ENCODE measurements at regions not wholly inside any gene's neighbourhood (a gene's known extent, or its start where the extent isn't known, plus 50 kb on each side); places are given as distances from the start of the nearest gene placed in this dataset.

DNA sequence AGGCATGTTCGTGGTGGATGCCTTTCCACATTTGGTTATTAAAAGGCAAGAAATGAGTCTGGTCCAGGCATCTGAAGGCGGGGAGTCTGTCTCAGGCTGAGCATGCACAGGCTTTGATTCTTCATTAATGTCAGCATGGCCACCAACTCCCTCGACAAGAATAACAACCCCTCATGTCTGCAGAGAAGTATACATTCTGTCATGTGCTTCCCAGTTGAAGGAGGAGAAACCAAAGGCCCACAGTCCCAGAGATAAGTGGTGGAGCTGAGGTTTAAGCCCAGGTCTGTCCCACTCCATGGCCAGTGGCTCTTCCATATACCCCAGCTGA lies 61.6 kb upstream of the LAPTM5 start:
- H3K4me3 Mint-ChIP-seq = no peak overlapping the region

DNA sequence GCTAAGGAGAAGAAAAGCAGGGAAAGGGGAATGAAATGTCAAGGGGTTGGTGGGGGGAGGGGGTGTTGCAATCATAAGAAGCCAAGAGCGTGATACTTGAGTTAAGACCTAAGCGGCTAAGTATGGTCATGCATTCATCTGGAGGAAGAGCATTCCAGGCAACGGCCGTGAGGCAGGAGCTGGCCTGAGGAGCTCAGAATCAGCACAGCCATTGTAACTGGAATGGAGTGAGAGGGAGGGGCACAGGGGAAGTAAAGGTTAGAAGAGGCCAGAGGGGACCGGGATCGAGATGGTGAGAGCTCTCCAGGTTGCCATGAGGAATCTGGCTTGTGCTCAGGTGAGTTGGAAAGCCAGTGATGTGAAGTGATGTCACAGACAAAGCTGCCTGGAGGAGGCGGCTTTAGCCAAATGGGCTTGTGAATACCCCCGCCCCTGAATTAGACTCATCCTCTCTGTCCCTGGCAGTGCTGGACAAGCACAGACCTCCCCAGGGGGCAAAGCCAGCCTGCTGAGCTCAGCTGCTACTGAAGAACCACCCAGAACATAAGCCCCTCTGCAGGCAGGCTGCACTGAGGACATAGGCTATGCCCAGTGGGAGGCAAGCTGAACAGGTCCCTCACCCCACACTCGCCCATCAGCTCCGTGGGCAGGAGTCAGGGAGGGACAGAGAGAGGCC lies 61.1 kb upstream of the LAPTM5 start:
- H3K4me1 Mint-ChIP-seq (ENCODE audit: low read depth) = peaks cover 2% of the 10 kb centered on the region
- H3K27ac Mint-ChIP-seq = peak overlapping the region; percentile 50
- no peaks in the 10 kb centered on the region for H3K36me3 Mint-ChIP-seq (ENCODE audit: low read depth)
- no peaks in the 10 kb centered on the region for H3K9me3 Mint-ChIP-seq
- peaks cover 36% of the 10 kb centered on the region for H3K27me3 Mint-ChIP-seq
- H3K4me3 Mint-ChIP-seq = no peak overlapping the region
- DNase-seq = no peak

More for the DNA sequence above, 61.6 kb upstream of the LAPTM5 start:
- H3K27ac Mint-ChIP-seq = no peak overlapping the region
- no peaks in the 10 kb centered on the region for H3K36me3 Mint-ChIP-seq (ENCODE audit: low read depth)
- no peaks in the 10 kb centered on the region for H3K9me3 Mint-ChIP-seq
- DNase-seq = no peak
- H3K27me3 Mint-ChIP-seq = peaks cover 41% of the 10 kb centered on the region
- peaks cover 7% of the 10 kb centered on the region for H3K4me1 Mint-ChIP-seq (ENCODE audit: low read depth)

DNA sequence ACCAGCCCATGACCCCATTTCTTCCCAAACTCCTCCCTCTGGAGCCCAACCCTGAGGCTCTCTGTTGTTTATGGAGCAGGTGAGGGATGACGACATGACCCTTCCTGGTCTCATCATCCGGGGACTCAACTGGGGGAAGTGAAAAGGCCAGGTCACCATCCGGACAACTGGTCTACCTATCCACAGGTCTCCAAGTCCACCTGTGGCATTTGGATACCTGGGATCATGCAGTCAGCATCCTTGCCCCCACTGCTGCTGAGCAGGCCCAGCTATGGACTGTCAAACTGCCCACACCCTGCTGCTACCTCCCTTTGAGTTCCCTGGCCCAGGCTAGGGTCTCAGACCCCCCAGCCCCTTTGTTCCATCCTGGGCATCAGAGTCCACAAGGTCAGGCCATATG lies 60.0 kb upstream of the LAPTM5 start:
- H3K27me3 Mint-ChIP-seq = peaks cover 29% of the 10 kb centered on the region
- H3K27ac Mint-ChIP-seq = no peak overlapping the region
- H3K4me3 Mint-ChIP-seq = no peak overlapping the region

DNA sequence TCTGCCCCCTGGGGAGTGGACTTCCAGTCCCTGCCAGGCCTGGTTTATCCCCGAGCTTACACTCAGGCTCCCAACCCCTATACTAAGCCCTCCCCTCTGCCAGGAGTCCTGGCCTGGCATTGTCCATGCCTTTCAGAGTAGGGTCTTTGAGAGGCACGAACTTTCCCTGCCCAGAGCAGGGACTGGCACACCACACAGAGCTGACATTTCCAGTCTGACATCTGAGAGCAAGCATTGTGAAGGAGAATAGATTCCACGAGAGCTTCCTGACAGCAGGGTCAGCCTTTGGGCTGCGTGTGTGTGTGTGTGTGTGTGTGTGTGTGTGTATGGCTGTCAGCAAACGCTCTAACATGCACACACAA lies 59.5 kb upstream of the LAPTM5 start:
- Mint-ChIP-seq H3K27ac (no peak overlapping the region), H3K4me3 (no peak overlapping the region), H3K4me1 (ENCODE audit: low read depth) (no peaks in the 10 kb centered on the region), H3K27me3 (peaks cover 27% of the 10 kb centered on the region), H3K36me3 (ENCODE audit: low read depth) (no peaks in the 10 kb centered on the region), H3K9me3 (no peaks in the 10 kb centered on the region)
- no peak for DNase-seq

More for the DNA sequence above, 60.0 kb upstream of the LAPTM5 start:
- Mint-ChIP-seq H3K9me3 (no peaks in the 10 kb centered on the region), H3K36me3 (ENCODE audit: low read depth) (no peaks in the 10 kb centered on the region), H3K4me1 (ENCODE audit: low read depth) (no peaks in the 10 kb centered on the region)
- DNase-seq = no peak

DNA sequence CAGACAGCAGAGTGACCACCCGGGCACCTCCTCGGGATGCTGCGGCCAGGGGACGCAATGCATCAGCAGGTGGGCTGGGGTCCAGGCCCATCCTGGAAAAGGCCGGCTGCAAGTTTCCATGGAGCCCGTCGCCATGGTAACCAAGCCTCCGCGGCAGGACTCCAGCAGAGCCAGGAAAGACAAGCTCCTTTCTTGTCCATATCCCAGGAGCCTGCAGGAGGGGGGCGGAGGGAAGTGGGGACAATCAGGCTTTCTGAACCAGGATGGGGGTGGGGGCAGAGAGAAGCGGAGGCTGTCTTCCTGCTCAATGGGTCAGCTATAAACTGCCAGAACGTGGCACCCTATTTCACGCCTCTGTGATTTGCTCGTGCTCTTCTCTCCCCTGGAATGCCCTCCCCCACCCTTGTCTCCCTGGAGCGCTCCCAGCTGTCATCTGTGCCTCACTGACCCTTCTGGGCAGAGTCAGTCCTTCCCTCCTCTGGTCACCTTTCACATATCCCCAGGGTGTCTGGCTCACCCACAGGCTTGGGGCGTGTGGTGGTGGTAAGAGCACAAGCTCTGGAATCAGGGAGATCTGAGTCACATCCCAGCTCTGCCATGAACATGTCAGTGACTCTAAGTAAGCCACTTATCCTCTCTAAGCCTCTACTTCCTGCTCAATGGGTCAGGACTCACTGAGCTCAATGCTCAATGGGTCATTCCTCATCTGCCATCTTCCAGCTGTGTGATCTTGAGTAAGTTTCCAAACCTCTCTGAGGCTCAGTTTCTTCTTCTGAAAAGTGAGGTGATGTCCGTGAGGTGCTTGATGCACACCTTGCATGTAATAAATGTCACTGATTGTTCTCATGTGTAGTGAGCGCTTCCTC lies 58.9 kb upstream of the LAPTM5 start:
- no peak overlapping the region for H3K27ac Mint-ChIP-seq
- no peaks in the 10 kb centered on the region for H3K36me3 Mint-ChIP-seq (ENCODE audit: low read depth)
- no peaks in the 10 kb centered on the region for H3K4me1 Mint-ChIP-seq (ENCODE audit: low read depth)
- peaks cover 22% of the 10 kb centered on the region for H3K27me3 Mint-ChIP-seq
- no peak overlapping the region for H3K4me3 Mint-ChIP-seq
- H3K9me3 Mint-ChIP-seq = no peaks in the 10 kb centered on the region
- no peak for DNase-seq

DNA sequence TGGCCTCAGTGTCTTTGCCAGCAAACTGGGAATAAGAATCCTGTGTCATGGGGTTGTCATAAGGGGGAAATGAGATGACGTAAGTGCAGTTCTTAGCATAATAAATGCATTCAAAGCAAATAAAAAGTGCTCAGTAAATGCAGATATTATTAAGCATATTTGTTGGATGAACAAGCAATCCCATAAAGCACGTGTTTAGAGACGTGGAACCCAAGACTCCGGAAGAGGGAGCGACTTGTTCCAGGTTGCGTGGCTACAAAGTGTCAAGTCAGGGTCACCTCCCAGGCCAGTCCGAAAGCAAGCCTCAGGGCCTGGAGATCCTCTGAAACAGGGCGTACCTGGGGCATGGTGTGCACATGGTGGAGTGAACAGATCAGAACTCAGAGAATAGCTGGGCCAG lies 58.0 kb upstream of the LAPTM5 start:
- peaks cover 21% of the 10 kb centered on the region for H3K27me3 Mint-ChIP-seq
- H3K36me3 Mint-ChIP-seq (ENCODE audit: low read depth) = no peaks in the 10 kb centered on the region
- H3K4me3 Mint-ChIP-seq = no peak overlapping the region
- no peaks in the 10 kb centered on the region for H3K9me3 Mint-ChIP-seq
- H3K27ac Mint-ChIP-seq = no peak overlapping the region
- no peaks in the 10 kb centered on the region for H3K4me1 Mint-ChIP-seq (ENCODE audit: low read depth)
- no peak for DNase-seq

DNA sequence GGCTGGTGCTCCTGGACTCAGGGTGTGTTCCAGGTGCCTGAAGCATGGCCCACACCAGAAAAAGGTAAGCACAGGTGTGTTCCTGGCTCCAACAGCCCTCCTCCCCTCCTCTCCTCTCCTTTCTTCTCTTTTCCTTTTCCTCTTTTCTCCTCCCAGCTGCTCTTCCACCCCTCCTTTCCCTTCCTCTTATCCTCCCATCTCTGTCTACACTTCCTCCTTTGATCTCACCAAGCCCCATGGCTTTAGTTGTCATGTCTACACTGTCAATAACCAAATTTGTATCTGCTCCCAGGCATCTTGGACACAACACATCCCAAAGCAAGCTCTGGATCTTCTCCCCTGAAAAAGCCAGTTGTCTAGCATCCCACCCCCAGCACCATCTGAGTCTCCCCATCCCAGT lies 56.7 kb upstream of the LAPTM5 start:
- Mint-ChIP-seq H3K9me3 (no peaks in the 10 kb centered on the region), H3K27me3 (peaks cover 21% of the 10 kb centered on the region), H3K27ac (no peak overlapping the region), H3K4me3 (no peak overlapping the region), H3K4me1 (ENCODE audit: low read depth) (no peaks in the 10 kb centered on the region), H3K36me3 (ENCODE audit: low read depth) (no peaks in the 10 kb centered on the region)
- DNase-seq = no peak

DNA sequence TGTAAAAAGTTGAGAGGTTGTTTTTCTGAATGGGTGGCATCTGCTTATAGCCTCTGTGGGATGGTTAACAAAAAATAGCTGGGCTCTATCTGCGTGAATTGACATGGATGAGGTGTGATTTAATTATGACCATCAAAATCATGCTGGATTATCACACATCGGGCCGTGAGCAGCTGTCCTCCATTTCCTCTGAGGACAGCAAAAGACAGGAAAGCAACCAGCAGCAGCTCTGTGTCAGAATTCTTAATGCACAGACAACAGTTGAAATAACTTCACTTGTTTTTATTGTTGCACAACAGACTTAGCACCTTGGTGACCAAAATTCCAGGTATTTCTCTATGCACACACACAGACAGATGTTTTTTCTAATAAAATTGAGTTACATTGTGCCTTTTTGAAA lies 54.5 kb upstream of the LAPTM5 start:
- Mint-ChIP-seq H3K9me3 (no peaks in the 10 kb centered on the region), H3K4me1 (ENCODE audit: low read depth) (no peaks in the 10 kb centered on the region), H3K4me3 (no peak overlapping the region), H3K27ac (no peak overlapping the region), H3K27me3 (peaks cover 24% of the 10 kb centered on the region), H3K36me3 (ENCODE audit: low read depth) (no peaks in the 10 kb centered on the region)
- DNase-seq = no peak

DNA sequence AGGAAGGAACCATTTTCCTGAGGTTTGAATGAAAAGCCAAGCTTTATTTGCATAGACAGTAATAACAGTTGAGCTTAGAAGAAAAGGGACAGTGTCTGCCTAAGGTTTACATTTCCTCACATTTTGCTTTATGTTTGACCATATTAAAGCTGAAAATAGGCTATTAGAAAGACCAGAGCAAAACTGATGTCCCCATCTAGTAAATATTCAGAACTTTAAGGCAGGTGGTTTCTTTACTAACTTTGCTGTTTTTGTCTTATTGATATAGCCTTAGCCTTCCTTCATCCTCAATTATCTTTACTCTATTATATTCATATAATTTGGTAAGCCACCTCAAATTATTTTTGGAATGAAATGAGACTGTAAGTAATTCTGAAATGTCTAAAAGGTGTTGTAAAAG lies 53.6 kb upstream of the LAPTM5 start:
- Mint-ChIP-seq H3K27ac (no peak overlapping the region), H3K9me3 (no peaks in the 10 kb centered on the region), H3K36me3 (ENCODE audit: low read depth) (no peaks in the 10 kb centered on the region), H3K4me3 (no peak overlapping the region), H3K4me1 (ENCODE audit: low read depth) (no peaks in the 10 kb centered on the region), H3K27me3 (peaks cover 33% of the 10 kb centered on the region)
- DNase-seq = no peak

DNA sequence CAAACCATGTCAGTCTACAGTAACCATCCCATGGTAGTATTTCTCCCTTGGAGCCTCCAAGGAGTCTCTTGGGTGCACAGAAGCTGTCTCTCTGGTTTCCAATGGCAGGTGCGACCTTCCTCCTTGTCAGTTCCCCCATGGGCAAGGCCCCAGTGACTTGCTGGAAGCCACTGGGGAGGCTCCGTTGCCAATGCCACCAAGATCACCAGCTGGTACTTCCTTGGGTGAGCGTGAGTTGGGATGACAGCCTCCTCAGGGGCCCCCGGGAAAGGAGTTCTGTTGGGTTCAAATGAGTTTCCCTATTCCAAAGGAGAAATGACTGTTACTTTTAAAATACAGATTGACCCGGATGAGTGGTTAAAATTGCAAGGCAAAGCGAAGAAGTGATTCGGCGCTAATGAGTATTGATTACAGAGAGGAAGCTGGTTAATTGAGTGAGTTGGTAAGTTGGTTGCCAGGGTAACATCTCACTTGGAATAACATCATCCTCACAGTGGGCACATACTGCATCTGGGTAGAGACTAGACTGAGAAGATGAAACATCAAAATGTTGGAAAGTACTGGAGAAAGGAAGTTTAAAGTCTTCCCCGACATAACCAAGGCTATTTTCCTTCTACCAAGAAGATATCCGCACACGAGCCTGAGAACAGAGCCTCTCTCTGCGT lies 53.0 kb upstream of the LAPTM5 start:
- Mint-ChIP-seq H3K4me3 (no peak overlapping the region), H3K36me3 (ENCODE audit: low read depth) (no peaks in the 10 kb centered on the region), H3K27me3 (peaks cover 39% of the 10 kb centered on the region), H3K27ac (no peak overlapping the region), H3K9me3 (no peaks in the 10 kb centered on the region), H3K4me1 (ENCODE audit: low read depth) (no peaks in the 10 kb centered on the region)
- no peak for DNase-seq

DNA sequence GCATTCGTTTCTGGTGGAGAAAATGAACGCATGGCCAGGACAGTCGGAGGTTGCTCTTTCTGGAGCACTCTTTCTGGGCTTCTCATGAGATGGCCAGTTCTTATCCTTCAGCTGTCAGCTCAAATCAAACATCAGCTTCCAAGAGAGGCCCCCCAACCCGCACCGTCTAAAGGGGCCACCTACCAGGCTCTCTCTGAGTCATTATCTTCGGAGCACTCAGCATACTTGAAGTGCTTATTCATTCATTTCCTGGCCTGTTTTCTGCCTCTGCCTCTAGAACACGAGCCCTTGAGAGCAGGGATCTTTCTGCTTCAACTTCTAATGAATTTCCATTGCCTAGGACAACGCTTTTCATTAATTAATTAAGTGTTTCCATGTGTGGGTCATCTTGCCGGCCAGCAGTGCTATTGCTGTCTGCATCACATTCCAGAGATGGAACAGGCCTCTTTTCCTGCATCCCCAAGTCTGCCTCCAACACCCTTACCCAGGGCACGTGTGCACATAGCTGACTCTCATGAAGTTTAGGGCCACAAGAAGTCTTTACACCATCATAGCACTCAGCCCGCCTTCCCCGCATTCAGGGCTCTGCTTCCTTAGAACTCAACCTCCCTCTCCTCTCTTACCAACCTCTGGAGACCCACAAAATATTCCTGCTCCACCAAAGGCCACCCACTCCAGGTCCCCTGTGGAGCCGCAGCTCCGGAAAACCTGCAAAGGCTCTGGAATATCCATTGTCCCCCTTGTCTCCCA lies 52.1 kb upstream of the LAPTM5 start:
- Mint-ChIP-seq H3K27ac (no peak overlapping the region), H3K36me3 (ENCODE audit: low read depth) (no peaks in the 10 kb centered on the region), H3K4me1 (ENCODE audit: low read depth) (no peaks in the 10 kb centered on the region), H3K27me3 (peaks cover 47% of the 10 kb centered on the region), H3K9me3 (no peaks in the 10 kb centered on the region), H3K4me3 (no peak overlapping the region)
- no peak for DNase-seq

DNA sequence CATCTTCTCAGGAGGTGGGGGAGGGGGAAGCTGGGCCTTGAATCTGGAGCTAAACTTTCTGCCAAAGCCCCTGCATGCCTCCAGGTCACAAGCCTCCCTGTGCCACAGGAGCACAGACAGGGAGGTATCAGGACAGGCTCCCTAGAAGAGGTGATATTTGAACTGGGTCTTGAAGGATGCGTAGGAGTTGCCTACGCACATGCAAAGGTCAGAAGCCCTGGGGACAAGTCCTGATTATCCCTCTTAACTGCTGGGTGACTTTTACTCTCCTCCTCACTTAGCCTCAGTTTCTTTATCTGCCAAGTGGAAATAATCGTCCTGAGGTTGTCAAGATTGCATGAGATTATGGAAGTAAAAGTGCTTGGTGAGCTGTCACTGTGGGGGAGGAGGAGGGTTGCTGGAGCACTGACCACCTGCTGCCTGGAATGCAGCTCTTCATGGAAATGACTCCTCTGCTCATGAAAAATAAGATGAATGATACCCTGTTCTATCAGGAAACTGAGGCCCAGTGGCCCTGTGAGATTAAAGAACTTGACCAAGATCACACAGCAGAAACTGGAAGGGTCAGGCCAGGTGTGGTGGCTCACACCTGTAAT lies 50.6 kb upstream of the LAPTM5 start:
- H3K27ac Mint-ChIP-seq = no peak overlapping the region
- H3K27me3 Mint-ChIP-seq = peaks cover 57% of the 10 kb centered on the region
- H3K4me1 Mint-ChIP-seq (ENCODE audit: low read depth) = no peaks in the 10 kb centered on the region
- DNase-seq = no peak
- H3K4me3 Mint-ChIP-seq = no peak overlapping the region
- no peaks in the 10 kb centered on the region for H3K36me3 Mint-ChIP-seq (ENCODE audit: low read depth)
- H3K9me3 Mint-ChIP-seq = no peaks in the 10 kb centered on the region

DNA sequence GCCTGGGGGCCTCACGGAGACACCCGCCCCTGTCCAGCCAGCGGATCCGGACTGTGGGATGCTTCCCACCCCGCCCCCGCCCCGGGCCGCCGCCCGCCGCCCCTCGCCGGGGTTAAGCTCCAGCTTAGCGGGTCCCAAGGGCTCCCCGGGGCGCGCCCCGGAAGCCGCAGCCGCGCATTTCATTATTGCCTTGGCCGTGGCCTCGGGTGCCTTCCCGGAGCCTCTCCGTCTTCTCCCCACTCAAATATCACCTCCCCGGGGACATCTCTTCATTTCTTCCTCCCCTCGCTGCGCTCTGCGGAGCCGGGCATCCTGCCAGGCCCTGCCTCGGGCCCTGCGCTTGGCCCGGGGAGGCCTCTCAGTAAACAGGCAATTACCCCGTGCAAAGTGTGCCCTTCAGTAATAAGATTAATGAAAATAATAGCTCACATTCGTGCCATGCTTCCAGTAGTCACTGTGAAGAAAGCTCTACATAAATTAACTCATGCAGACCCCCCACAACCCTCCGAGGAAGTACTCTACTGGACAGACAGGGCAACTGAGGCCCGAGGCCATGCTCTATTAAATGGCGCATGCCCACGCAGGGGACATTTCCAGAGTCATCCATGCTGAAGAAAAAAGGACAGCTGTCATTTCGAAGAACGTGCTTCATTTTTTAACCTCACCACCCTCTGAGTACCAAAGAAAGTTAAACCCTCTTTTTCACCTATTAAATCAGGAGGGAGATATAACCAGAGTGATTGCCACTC lies 49.9 kb upstream of the LAPTM5 start:
- Mint-ChIP-seq H3K4me1 (ENCODE audit: low read depth) (no peaks in the 10 kb centered on the region), H3K9me3 (no peaks in the 10 kb centered on the region), H3K27ac (no peak overlapping the region), H3K27me3 (peaks cover 54% of the 10 kb centered on the region), H3K36me3 (ENCODE audit: low read depth) (no peaks in the 10 kb centered on the region), H3K4me3 (no peak overlapping the region)
- DNase-seq = no peak

All from activated T-cell treated with anti-CD3 and anti-CD28 coated beads, Interleukin-2, amount 50 U/mL, for 24 hours (primary cell).